ENCODE measurements at regions not wholly inside any gene's neighbourhood (a gene's known extent, or its start where the extent isn't known, plus 50 kb on each side); places are given as distances from the start of the nearest gene placed in this dataset.

- dilution Hi-C loops (cut with MboI; ENCODE audit: extremely low pct_ligation_motif_present, low sequenced_read_pairs) = no loop called here
- H3K9me3 ChIP-seq (replicated peaks; ENCODE audit: control insufficient read depth, insufficient read depth, low read length) = no peaks in the 10 kb centered on the region
These were observed 695.7 kb upstream of the FAT3 start for GRCh38 chr11:91528965-91529364.

More at GRCh38 chr11:91528965-91529364, 695.7 kb upstream of the FAT3 start:
- no peak for TF ChIP-seq POLR2A (IDR thresholded peaks at IDR 0.05; ENCODE audit: low read depth, low read length)
- TF ChIP-seq JUN (IDR thresholded peaks at IDR 0.05; ENCODE audit: borderline replicate concordance, insufficient read depth, insufficient read length, low read depth) = no peak
- TF ChIP-seq CTCF (IDR thresholded peaks at IDR 0.05; ENCODE audit: extremely low read depth in 1 of 2, insufficient read depth in 1 of 2, low read depth in 1 of 2, low read length in 2 of 2) = no peak
- TF ChIP-seq POLR2AphosphoS5 (IDR thresholded peaks at IDR 0.05; ENCODE audit: insufficient read depth, low read depth, low read length) = no peak
- no peak for TF ChIP-seq MYC (IDR thresholded peaks at IDR 0.05; ENCODE audit: low read depth, low read length)
- no peak for TF ChIP-seq EZH2 (IDR thresholded peaks at IDR 0.05; ENCODE audit: borderline replicate concordance, low read depth, low read length, severe bottlenecking)
- no peak for TF ChIP-seq MAX (IDR thresholded peaks at IDR 0.05; ENCODE audit: insufficient read depth, insufficient read length)
- TF ChIP-seq FOS (IDR thresholded peaks at IDR 0.05; ENCODE audit: borderline replicate concordance, insufficient read depth, low read length) = no peak
- TF ChIP-seq GATA2 (IDR thresholded peaks at IDR 0.05; ENCODE audit: insufficient read depth, insufficient read length, low read depth, low read length) = no peak
- H3K4me3 ChIP-seq (replicated peaks in 1 of 3; ENCODE audit: insufficient read depth in 1 of 3, low read depth in 1 of 3, low read length in 3 of 3) = no peak overlapping the region
- no peak overlapping the region for H3K27ac ChIP-seq (ENCODE audit: insufficient read depth, low read depth, low read length)
- no peaks in the 10 kb centered on the region for H3K27me3 ChIP-seq (ENCODE audit: control insufficient read depth in 2 of 2, insufficient read depth in 2 of 2, low read length in 2 of 2)
- no peaks in the 10 kb centered on the region for H3K4me1 ChIP-seq (ENCODE audit: control insufficient read depth, extremely low read depth, insufficient read depth, low read length)
- no peaks in the 10 kb centered on the region for H3K36me3 ChIP-seq (ENCODE audit: control insufficient read depth in 2 of 2, extremely low read depth in 1 of 2, insufficient read depth in 2 of 2, low read length in 2 of 2)
- BruUV-seq (replicated peaks) = no TSS peak
- FAIRE-seq = no peak
- ChIA-PET POLR2A (no interaction called here), CTCF (no interaction called here)
- intact Hi-C loops (cut with micrococcal nuclease) = no loop called here
- no peaks in the 10 kb centered on the region for H3K9me1 ChIP-seq (replicated peaks; ENCODE audit: control insufficient read depth, extremely low read depth, insufficient read depth, low read length)
- no peak overlapping the region for H3K9ac ChIP-seq (replicated peaks; ENCODE audit: extremely low read depth, insufficient read depth, low read length)
- H3K4me2 ChIP-seq (ENCODE audit: insufficient read depth, low read length) = no peak overlapping the region
- no peak overlapping the region for H2AFZ ChIP-seq (ENCODE audit: low read depth, low read length)
- H3K79me2 ChIP-seq (ENCODE audit: control insufficient read depth, insufficient read depth, low read length) = no peaks in the 10 kb centered on the region
- no peaks in the 10 kb centered on the region for H4K20me1 ChIP-seq (replicated peaks; ENCODE audit: control insufficient read depth, extremely low read depth, insufficient read depth, low read length)
- no peak for DNase-seq (ENCODE audit: low read depth, low spot score)

Data from endothelial cell of umbilical vein (primary cell).